HepG2 (cell line): ENCODE measurements at regions not wholly inside any gene's neighbourhood (a gene's known extent, or its start where the extent isn't known, plus 50 kb on each side); places are given as distances from the start of the nearest gene placed in this dataset.

Experiments used
- ATAC-seq: fragments of 200-7000 bp; cut with Tn5 transposase; 3 replicates; pipeline ENCODE4 v1.9.1; 2020; ENCODE audit warnings: mild to moderate bottlenecking, moderate library complexity
- BruUV-seq: library from RNA; stranded (reverse); fragments of 400-500 nt; replicated peaks from 2 replicates; lab custom pipeline; 2021; lab: Mats Ljungman, UMichigan
- CTCF ChIA-PET: fragments of 300-600 bp; formaldehyde crosslinking; extraction: SDS; loops from one replicate; lab custom pipeline; 2021; ENCODE audit warnings: low total read pairs, inconsistent platforms, low intra/inter-chr PET ratio; lab: Yijun Ruan, JAX
- POLR2A ChIA-PET: fragments of 350-600 bp; sonication (Branson Sonifier 250); formaldehyde crosslinking; loops from one replicate; lab custom pipeline; 2020; ENCODE audit warnings: antibody characterized with exemption, inconsistent platforms; lab: Yijun Ruan, JAX
- DNase-seq: peaks from one replicate; pipeline ENCODE4 v3.0.0-alpha.2; 2015; ENCODE audit warnings: low spot score
- FAIRE-seq: peaks from 3 replicates; lab custom pipeline; 2011; peaks lifted over from hg19 to GRCh38; lab: Jason Lieb, UNC
- H2AFZ ChIP-seq: one replicate; pipeline ENCODE4 v1.6.1; 2011; ENCODE audit warnings: low read length, inconsistent platforms
- H3K27ac ChIP-seq: fragments of 300-600 bp; 3 replicates; pipeline ENCODE4 v1.8.0; 2011; ENCODE audit warnings: mixed run types, mild to moderate bottlenecking, mixed read lengths, low read length, inconsistent platforms; ENCODE audit not compliant: insufficient read depth; ENCODE audit errors: extremely low read length
- H3K27me3 ChIP-seq, 2 experiments: fragments of 200-600 bp in 1 of 2; 2 replicates in 1 of 2; 3 replicates in 1 of 2; pipeline versions ENCODE4 v1.6.0 to v1.8.0; 2011; ENCODE audit warnings: low read length in 2 of 2, mild to moderate bottlenecking in 2 of 2, moderate library complexity in 2 of 2, inconsistent platforms in 1 of 2; ENCODE audit not compliant: insufficient read depth in 2 of 2, control insufficient read depth in 1 of 2
- H3K36me3 ChIP-seq, 2 experiments: fragments of 200-600 bp in 1 of 2; replicated peaks in 1 of 2; 2 replicates in 1 of 2; 3 replicates in 1 of 2; pipeline versions ENCODE4 v1.5.1 to v1.8.0; 2011; ENCODE audit warnings: low read length in 2 of 2, inconsistent platforms in 1 of 2; ENCODE audit not compliant: insufficient read depth in 2 of 2, control insufficient read depth in 1 of 2
- H3K4me1 ChIP-seq: 2 replicates; pipeline ENCODE4 v1.5.1; 2012; ENCODE audit warnings: low read length, inconsistent platforms; ENCODE audit not compliant: insufficient read depth
- H3K4me2 ChIP-seq: 2 replicates; pipeline ENCODE4 v1.6.0; 2011; ENCODE audit warnings: low read depth, low read length, inconsistent platforms
- H3K4me3 ChIP-seq, 3 experiments: fragments of 200-600 bp in 1 of 3; sonication (generic), shearing (Covaris generic) in 1 of 3; replicated peaks in 1 of 3; 2 replicates each; pipeline ENCODE4 v1.5.1; 2011 to 2016; ENCODE audit warnings: low read length in 3 of 3, inconsistent platforms in 2 of 3, low read depth in 2 of 3, mild to moderate bottlenecking in 2 of 3, control low read depth in 1 of 3, mixed read lengths in 1 of 3; ENCODE audit not compliant: insufficient read depth in 1 of 3
- H3K79me2 ChIP-seq: one replicate; pipeline ENCODE4 v1.6.1; 2011; ENCODE audit warnings: low read length, inconsistent platforms; ENCODE audit not compliant: insufficient read depth
- H3K9ac ChIP-seq: 2 replicates; pipeline ENCODE4 v1.6.0; 2011; ENCODE audit warnings: mild to moderate bottlenecking, low read depth, low read length, inconsistent platforms; ENCODE audit not compliant: insufficient read depth
- H3K9me3 ChIP-seq: 2 replicates; pipeline ENCODE4 v1.5.1; 2012; ENCODE audit warnings: mild to moderate bottlenecking, low read length
- H4K20me1 ChIP-seq: 2 replicates; pipeline ENCODE4 v1.6.0; 2011; ENCODE audit warnings: inconsistent platforms, mild to moderate bottlenecking, low read length, moderate library complexity; ENCODE audit not compliant: insufficient read depth
- BCL3 ChIP-seq: sonication (generic); formaldehyde crosslinking; IDR thresholded peaks from 2 replicates; pipeline ENCODE4 v1.5.1; 2020; ENCODE audit warnings: mild to moderate bottlenecking, missing genetic modification reagents, moderate library complexity
- BCL6 ChIP-seq: IDR thresholded peaks from 2 replicates; pipeline ENCODE4 v1.6.1; 2016; ENCODE audit warnings: missing genetic modification reagents, missing compliant biosample characterization
- MYNN ChIP-seq: sonication (generic); formaldehyde crosslinking; IDR thresholded peaks from 2 replicates; pipeline ENCODE4 v1.4.0; 2020; ENCODE audit warnings: mild to moderate bottlenecking, low read depth, missing genetic modification reagents
- NR3C1 ChIP-seq: sonication (generic); formaldehyde crosslinking; IDR thresholded peaks from 2 replicates; pipeline ENCODE4 v1.4.0; 2020; ENCODE audit warnings: missing genetic modification reagents
- SMAD3 ChIP-seq: sonication (generic); formaldehyde crosslinking; IDR thresholded peaks from 2 replicates; pipeline ENCODE4 v1.4.0; 2020; ENCODE audit warnings: missing genetic modification reagents
- TSC22D2 ChIP-seq: sonication (generic); formaldehyde crosslinking; IDR thresholded peaks from 2 replicates; pipeline ENCODE4 v1.5.1; 2020; ENCODE audit warnings: missing genetic modification reagents, mild to moderate bottlenecking, borderline replicate concordance
- ZNF20 ChIP-seq: sonication (generic); formaldehyde crosslinking; IDR thresholded peaks from 2 replicates; pipeline ENCODE4 v1.4.0; 2020; ENCODE audit warnings: mild to moderate bottlenecking, moderate library complexity, missing genetic modification reagents
- ZNF333 ChIP-seq: sonication (generic); formaldehyde crosslinking; IDR thresholded peaks from 2 replicates; pipeline ENCODE4 v1.4.0; 2020; ENCODE audit warnings: mild to moderate bottlenecking, missing genetic modification reagents, borderline replicate concordance
- ZNF430 ChIP-seq: sonication (generic); formaldehyde crosslinking; IDR thresholded peaks from 2 replicates; pipeline ENCODE4 v1.9.0; 2021; ENCODE audit warnings: mild to moderate bottlenecking, missing genetic modification reagents
- ZNF883 ChIP-seq: sonication (generic); formaldehyde crosslinking; IDR thresholded peaks from 2 replicates; pipeline ENCODE4 v1.5.1; 2020; ENCODE audit warnings: mild to moderate bottlenecking, missing genetic modification reagents; ENCODE audit errors: not compliant biosample characterization
- WGBS: methylation state at CpG from one replicate; pipeline ENCODE4 v1.1.6; 2017; ENCODE audit warnings: low lambda C conversion rate; 5-methylcytosine and 5-hydroxymethylcytosine counted together
- in situ Hi-C: cut with HindIII; loops from 2 replicates; pipeline ENCODE4 v1.10.0; 2017; ENCODE audit warnings: low pct_unique_long_range_greater_than_20kb; ENCODE audit not compliant: extremely low pct_ligation_motif_present
- intact Hi-C: fragments of 100-400 bp; cut with micrococcal nuclease; formaldehyde crosslinking; loops from one replicate; pipeline ENCODE4 v1.10.0; 2022; ENCODE audit not compliant: unreplicated experiment
- TF ChIP-seq, protein P1 (sequence below): sonication (generic); formaldehyde crosslinking; IDR thresholded peaks from 2 replicates; pipeline ENCODE4 v1.4.0; 2020; ENCODE audit warnings: missing genetic modification reagents
- TF ChIP-seq, protein P2 (sequence below): sonication (generic); formaldehyde crosslinking; IDR thresholded peaks from 2 replicates; pipeline ENCODE4 v1.4.0; 2020; ENCODE audit warnings: missing genetic modification reagents, borderline replicate concordance
- TF ChIP-seq, protein P3 (sequence below): sonication (generic); formaldehyde crosslinking; IDR thresholded peaks from 2 replicates; pipeline ENCODE4 v1.5.0; 2020; ENCODE audit warnings: missing genetic modification reagents, mild to moderate bottlenecking, borderline replicate concordance
- TF ChIP-seq, protein P4 (sequence below): sonication (generic); formaldehyde crosslinking; IDR thresholded peaks from 2 replicates; pipeline ENCODE4 v1.5.0; 2020; ENCODE audit warnings: mild to moderate bottlenecking, missing genetic modification reagents

GRCh38 chr2:201972621-201973255 lies 60.9 kb upstream of the FZD7 start:
- no TSS peak for BruUV-seq
- H3K27ac ChIP-seq = no peak overlapping the region
- H2AFZ ChIP-seq = no peak overlapping the region
- no peaks in the 10 kb centered on the region for H3K9me3 ChIP-seq
- ATAC-seq (no peak), DNase-seq (no peak), FAIRE-seq (no peak)
- POLR2A ChIA-PET = no interaction called here
- no peak overlapping the region for H3K4me3 ChIP-seq
- CTCF ChIA-PET = no interaction called here
- H4K20me1 ChIP-seq = no peaks in the 10 kb centered on the region
- no peak overlapping the region for H3K4me2 ChIP-seq
- H3K4me1 ChIP-seq = peaks cover 26% of the 10 kb centered on the region
- intact Hi-C loops = no loop called here
- H3K9ac ChIP-seq = no peak overlapping the region
- peaks cover 0 to 20% of the 10 kb centered on the region in 2 experiments; a peak in 4 of 5 replicates for H3K27me3 ChIP-seq
- 23% methylated on average over 10 of the region's 10 CpGs for WGBS
- no peaks in the 10 kb centered on the region for H3K79me2 ChIP-seq
- in situ Hi-C loops = no loop called here
- no peaks in the 10 kb centered on the region for H3K36me3 ChIP-seq
- TF ChIP-seq, protein P1, sequence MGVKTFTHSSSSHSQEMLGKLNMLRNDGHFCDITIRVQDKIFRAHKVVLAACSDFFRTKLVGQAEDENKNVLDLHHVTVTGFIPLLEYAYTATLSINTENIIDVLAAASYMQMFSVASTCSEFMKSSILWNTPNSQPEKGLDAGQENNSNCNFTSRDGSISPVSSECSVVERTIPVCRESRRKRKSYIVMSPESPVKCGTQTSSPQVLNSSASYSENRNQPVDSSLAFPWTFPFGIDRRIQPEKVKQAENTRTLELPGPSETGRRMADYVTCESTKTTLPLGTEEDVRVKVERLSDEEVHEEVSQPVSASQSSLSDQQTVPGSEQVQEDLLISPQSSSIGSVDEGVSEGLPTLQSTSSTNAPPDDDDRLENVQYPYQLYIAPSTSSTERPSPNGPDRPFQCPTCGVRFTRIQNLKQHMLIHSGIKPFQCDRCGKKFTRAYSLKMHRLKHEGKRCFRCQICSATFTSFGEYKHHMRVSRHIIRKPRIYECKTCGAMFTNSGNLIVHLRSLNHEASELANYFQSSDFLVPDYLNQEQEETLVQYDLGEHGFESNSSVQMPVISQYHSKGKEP (CRISPR knock-in tag) = no peak
- no peak for TF ChIP-seq BCL6 (CRISPR knock-in tag)
- TF ChIP-seq ZNF20 = no peak
- no peak for TF ChIP-seq TSC22D2 (CRISPR knock-in tag)
- TF ChIP-seq NR3C1 (CRISPR knock-in tag) = no peak
- TF ChIP-seq, protein P2, sequence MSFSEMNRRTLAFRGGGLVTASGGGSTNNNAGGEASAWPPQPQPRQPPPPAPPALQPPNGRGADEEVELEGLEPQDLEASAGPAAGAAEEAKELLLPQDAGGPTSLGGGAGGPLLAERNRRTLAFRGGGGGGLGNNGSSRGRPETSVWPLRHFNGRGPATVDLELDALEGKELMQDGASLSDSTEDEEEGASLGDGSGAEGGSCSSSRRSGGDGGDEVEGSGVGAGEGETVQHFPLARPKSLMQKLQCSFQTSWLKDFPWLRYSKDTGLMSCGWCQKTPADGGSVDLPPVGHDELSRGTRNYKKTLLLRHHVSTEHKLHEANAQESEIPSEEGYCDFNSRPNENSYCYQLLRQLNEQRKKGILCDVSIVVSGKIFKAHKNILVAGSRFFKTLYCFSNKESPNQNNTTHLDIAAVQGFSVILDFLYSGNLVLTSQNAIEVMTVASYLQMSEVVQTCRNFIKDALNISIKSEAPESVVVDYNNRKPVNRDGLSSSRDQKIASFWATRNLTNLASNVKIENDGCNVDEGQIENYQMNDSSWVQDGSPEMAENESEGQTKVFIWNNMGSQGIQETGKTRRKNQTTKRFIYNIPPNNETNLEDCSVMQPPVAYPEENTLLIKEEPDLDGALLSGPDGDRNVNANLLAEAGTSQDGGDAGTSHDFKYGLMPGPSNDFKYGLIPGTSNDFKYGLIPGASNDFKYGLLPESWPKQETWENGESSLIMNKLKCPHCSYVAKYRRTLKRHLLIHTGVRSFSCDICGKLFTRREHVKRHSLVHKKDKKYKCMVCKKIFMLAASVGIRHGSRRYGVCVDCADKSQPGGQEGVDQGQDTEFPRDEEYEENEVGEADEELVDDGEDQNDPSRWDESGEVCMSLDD (CRISPR knock-in tag) = no peak
- TF ChIP-seq ZNF430 (CRISPR knock-in tag) = no peak
- TF ChIP-seq, protein P3, sequence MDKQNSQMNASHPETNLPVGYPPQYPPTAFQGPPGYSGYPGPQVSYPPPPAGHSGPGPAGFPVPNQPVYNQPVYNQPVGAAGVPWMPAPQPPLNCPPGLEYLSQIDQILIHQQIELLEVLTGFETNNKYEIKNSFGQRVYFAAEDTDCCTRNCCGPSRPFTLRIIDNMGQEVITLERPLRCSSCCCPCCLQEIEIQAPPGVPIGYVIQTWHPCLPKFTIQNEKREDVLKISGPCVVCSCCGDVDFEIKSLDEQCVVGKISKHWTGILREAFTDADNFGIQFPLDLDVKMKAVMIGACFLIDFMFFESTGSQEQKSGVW = no peak
- TF ChIP-seq, protein P4, sequence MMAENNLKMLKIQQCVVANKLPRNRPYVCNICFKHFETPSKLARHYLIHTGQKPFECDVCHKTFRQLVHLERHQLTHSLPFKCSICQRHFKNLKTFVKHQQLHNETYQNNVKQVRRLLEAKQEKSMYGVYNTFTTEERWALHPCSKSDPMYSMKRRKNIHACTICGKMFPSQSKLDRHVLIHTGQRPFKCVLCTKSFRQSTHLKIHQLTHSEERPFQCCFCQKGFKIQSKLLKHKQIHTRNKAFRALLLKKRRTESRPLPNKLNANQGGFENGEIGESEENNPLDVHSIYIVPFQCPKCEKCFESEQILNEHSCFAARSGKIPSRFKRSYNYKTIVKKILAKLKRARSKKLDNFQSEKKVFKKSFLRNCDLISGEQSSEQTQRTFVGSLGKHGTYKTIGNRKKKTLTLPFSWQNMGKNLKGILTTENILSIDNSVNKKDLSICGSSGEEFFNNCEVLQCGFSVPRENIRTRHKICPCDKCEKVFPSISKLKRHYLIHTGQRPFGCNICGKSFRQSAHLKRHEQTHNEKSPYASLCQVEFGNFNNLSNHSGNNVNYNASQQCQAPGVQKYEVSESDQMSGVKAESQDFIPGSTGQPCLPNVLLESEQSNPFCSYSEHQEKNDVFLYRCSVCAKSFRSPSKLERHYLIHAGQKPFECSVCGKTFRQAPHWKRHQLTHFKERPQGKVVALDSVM = no peak
- TF ChIP-seq ZNF883 (CRISPR knock-in tag) = no peak
- no peak for TF ChIP-seq ZNF333 (CRISPR knock-in tag)
- TF ChIP-seq BCL3 (CRISPR knock-in tag) = no peak
- TF ChIP-seq MYNN (CRISPR knock-in tag) = no peak
- no peak for TF ChIP-seq SMAD3 (CRISPR knock-in tag)
